Type B pancreatic cell (in vitro differentiated cells): ENCODE measurements at regions not wholly inside any gene's neighbourhood (a gene's known extent, or its start where the extent isn't known, plus 50 kb on each side); places are given as distances from the start of the nearest gene placed in this dataset.

ENCODE experiments used
- DNase-seq: peaks from one replicate; pipeline ENCODE4 v3.0.0; 2021; ENCODE audit warnings: mixed read lengths; ENCODE audit not compliant: unreplicated experiment; ENCODE audit errors: extremely low spot score
- H3K27ac Mint-ChIP-seq: 2 replicates; pipeline ENCODE4 v1.8.0; 2021; ENCODE audit warnings: mild to moderate bottlenecking, mixed read lengths
- H3K27me3 Mint-ChIP-seq: 2 replicates; pipeline ENCODE4 v1.8.0; 2021; ENCODE audit warnings: mixed read lengths
- H3K36me3 Mint-ChIP-seq: 2 replicates; pipeline ENCODE4 v1.8.0; 2021; ENCODE audit warnings: mixed read lengths
- H3K4me1 Mint-ChIP-seq: one replicate; pipeline ENCODE4 v1.8.0; 2021; ENCODE audit warnings: mixed read lengths; ENCODE audit not compliant: unreplicated experiment
- H3K4me3 Mint-ChIP-seq: 2 replicates; pipeline ENCODE4 v1.8.0; 2021; ENCODE audit warnings: mild to moderate bottlenecking, mixed read lengths
- H3K9me3 Mint-ChIP-seq: 2 replicates; pipeline ENCODE4 v1.8.0; 2021; ENCODE audit warnings: mixed read lengths
- TF ChIP-seq, protein P1 (sequence below): fragments of 200-600 bp; sonication (generic); conservative IDR thresholded peaks from 2 replicates; pipeline ENCODE4 v1.5.0; 2021; ENCODE audit warnings: antibody characterized with exemption, mild to moderate bottlenecking

DNA sequence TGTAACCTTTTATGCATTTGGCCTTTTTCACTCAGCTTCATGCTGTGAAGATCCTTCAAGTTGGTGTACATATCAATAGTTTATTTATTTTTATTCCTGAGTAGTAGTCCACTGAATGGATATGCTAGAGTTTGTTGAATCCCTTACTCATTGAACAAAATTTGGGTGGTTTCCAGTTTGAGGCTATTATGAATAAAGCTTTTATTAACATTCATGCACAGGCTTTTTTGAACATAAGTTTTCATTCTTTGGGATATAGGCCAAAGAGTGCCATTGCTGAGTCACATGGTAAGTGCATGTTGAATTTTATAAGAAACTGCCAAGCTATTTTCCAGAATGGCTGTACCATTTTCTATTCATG is 59.5 kb upstream of the CAPRIN2 start:
- TF ChIP-seq, protein P1, sequence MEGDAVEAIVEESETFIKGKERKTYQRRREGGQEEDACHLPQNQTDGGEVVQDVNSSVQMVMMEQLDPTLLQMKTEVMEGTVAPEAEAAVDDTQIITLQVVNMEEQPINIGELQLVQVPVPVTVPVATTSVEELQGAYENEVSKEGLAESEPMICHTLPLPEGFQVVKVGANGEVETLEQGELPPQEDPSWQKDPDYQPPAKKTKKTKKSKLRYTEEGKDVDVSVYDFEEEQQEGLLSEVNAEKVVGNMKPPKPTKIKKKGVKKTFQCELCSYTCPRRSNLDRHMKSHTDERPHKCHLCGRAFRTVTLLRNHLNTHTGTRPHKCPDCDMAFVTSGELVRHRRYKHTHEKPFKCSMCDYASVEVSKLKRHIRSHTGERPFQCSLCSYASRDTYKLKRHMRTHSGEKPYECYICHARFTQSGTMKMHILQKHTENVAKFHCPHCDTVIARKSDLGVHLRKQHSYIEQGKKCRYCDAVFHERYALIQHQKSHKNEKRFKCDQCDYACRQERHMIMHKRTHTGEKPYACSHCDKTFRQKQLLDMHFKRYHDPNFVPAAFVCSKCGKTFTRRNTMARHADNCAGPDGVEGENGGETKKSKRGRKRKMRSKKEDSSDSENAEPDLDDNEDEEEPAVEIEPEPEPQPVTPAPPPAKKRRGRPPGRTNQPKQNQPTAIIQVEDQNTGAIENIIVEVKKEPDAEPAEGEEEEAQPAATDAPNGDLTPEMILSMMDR, result no peak
- no peaks in the 10 kb centered on the region for H3K27me3 Mint-ChIP-seq
- no peak overlapping the region for H3K4me3 Mint-ChIP-seq
- H3K9me3 Mint-ChIP-seq, result no peaks in the 10 kb centered on the region
- no peak for DNase-seq
- H3K27ac Mint-ChIP-seq, result no peak overlapping the region
- H3K4me1 Mint-ChIP-seq, result no peaks in the 10 kb centered on the region
- H3K36me3 Mint-ChIP-seq, result peaks cover 8% of the 10 kb centered on the region

GRCh38 chr12:30813525-30814294 is 59.0 kb upstream of the CAPRIN2 start:
- DNase-seq, result no peak
- H3K27me3 Mint-ChIP-seq, result no peaks in the 10 kb centered on the region
- no peak overlapping the region for H3K27ac Mint-ChIP-seq
- TF ChIP-seq, protein P1, result no peak
- H3K36me3 Mint-ChIP-seq, result peaks cover 10% of the 10 kb centered on the region
- H3K4me3 Mint-ChIP-seq, result no peak overlapping the region
- no peaks in the 10 kb centered on the region for H3K9me3 Mint-ChIP-seq
- H3K4me1 Mint-ChIP-seq, result no peaks in the 10 kb centered on the region

DNA sequence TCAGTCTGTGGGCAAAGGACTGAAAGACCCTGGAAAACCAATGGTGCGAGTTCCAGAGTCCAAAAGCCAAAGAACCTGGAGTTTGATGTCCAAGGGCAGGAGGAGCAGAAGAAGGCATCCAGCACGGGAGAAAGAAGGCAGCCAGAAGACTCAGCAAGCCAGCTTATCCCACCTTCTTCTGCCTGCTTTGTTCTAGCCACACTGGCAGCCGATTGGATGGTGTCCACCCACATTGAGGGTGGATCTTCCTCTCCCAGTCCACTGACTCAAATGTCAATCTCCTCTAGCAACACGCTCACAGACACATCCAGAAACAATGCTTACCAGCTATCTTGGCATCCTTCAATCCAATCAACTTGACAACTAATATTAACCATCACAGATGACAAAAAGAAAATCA is 57.2 kb upstream of the CAPRIN2 start:
- Mint-ChIP-seq H3K4me1 (no peaks in the 10 kb centered on the region), H3K4me3 (no peak overlapping the region), H3K36me3 (peaks cover 16% of the 10 kb centered on the region), H3K9me3 (peaks cover 5% of the 10 kb centered on the region), H3K27me3 (peaks cover 4% of the 10 kb centered on the region), H3K27ac (no peak overlapping the region)
- DNase-seq, result no peak
- TF ChIP-seq, protein P1, result no peak

DNA sequence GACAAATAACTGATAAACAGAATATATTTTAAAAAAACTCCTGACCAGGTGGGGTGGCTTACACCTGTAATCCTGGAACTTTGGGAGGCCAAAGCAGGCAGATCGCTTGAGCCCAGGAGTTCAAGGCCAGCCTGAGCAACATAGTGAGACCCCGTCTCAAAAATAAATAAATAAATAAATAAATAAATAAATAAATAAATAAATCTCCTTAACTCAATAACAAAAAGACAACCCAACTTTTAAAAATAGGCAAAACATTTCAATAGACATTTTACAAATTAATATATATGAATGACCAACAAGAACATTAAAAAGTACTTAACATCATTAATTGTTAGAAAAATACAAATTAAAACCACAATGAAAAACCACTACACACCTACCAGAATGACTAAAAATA is 56.2 kb upstream of the CAPRIN2 start:
- no peak overlapping the region for H3K4me3 Mint-ChIP-seq
- no peak overlapping the region for H3K27ac Mint-ChIP-seq
- H3K27me3 Mint-ChIP-seq, result peaks cover 4% of the 10 kb centered on the region
- DNase-seq, result no peak
- H3K9me3 Mint-ChIP-seq, result peaks cover 5% of the 10 kb centered on the region
- H3K4me1 Mint-ChIP-seq, result no peaks in the 10 kb centered on the region
- H3K36me3 Mint-ChIP-seq, result peaks cover 16% of the 10 kb centered on the region
- TF ChIP-seq, protein P1, result no peak

DNA sequence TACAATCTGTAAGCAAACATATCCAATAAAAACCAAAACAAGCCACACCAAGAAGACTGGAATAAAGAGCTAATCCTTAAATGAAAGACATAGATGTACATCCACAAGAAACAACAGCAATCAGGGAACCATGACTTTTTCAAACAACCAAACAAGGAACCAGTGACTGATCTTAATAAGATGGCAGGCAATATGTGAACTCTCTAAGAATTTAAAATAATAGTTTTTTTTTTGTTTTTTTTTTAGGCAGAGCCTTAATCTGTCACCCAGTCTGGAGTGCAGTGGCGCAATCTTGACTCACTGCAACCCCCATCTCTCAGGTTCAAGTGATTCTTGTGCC is 52.9 kb upstream of the CAPRIN2 start:
- no peak for DNase-seq
- H3K27ac Mint-ChIP-seq, result peak overlapping the region; percentile 5
- H3K4me3 Mint-ChIP-seq, result no peak overlapping the region
- H3K36me3 Mint-ChIP-seq, result peaks cover 27% of the 10 kb centered on the region
- peaks cover 5% of the 10 kb centered on the region for H3K9me3 Mint-ChIP-seq
- TF ChIP-seq, protein P1, result peak; percentile 49
- H3K4me1 Mint-ChIP-seq, result no peaks in the 10 kb centered on the region
- H3K27me3 Mint-ChIP-seq, result peaks cover 4% of the 10 kb centered on the region
